ENCODE measurements at regions not wholly inside any gene's neighbourhood (a gene's known extent, or its start where the extent isn't known, plus 50 kb on each side); places are given as distances from the start of the nearest gene placed in this dataset.
A peak's percentile ranks its signal among the peaks of the same experiment; 100 is the strongest.
"Not testable (repeated sequence)": the region's sequence is repeated elsewhere in the genome, so short reads cannot be mapped to it uniquely, and the experiment has no call there.

DNA sequence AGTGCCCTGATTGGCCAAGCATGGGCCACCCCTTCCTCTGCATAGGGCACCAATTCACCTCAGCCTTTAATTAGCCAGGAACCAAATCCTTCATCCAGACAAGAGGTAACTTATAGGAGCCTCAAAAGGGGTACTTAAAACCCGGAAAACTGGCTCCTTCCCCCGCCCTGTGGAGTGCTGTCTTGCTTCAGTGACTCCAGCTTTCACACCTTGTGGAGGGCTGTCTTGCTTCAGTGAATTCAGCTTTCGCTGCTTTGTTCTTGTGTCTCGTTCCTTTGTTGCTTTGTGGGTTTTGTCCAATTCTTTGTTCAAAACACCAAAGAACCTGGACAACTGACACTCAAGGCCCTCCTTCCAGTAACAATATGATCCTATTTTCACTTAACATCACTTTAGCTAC, 82.2 kb upstream of the FRG1 start:
- H3K9ac ChIP-seq (ENCODE audit: low read depth in 1 of 2, low read length in 2 of 2) = no peak overlapping the region
- no peaks in the 10 kb centered on the region for H3K36me3 ChIP-seq (ENCODE audit: control insufficient read depth in 2 of 2, insufficient read depth in 2 of 2, low read length in 2 of 2)
- no peaks in the 10 kb centered on the region for H3K4me1 ChIP-seq (ENCODE audit: control insufficient read depth in 2 of 2, insufficient read depth in 2 of 2, low read length in 2 of 2)
- no peak overlapping the region for H3K27ac ChIP-seq (ENCODE audit: low read depth in 2 of 2, low read length in 2 of 2)
- no peak overlapping the region for H3K4me3 ChIP-seq (ENCODE audit: low read length in 2 of 2)
- no peaks in the 10 kb centered on the region for H3K27me3 ChIP-seq (ENCODE audit: control insufficient read depth in 2 of 2, insufficient read depth in 2 of 2, low read length in 2 of 2)
- peaks cover 0 to 3% of the 10 kb centered on the region in 2 donors for H3K9me3 ChIP-seq (ENCODE audit: control insufficient read depth in 2 of 2, low read length in 2 of 2)

DNA sequence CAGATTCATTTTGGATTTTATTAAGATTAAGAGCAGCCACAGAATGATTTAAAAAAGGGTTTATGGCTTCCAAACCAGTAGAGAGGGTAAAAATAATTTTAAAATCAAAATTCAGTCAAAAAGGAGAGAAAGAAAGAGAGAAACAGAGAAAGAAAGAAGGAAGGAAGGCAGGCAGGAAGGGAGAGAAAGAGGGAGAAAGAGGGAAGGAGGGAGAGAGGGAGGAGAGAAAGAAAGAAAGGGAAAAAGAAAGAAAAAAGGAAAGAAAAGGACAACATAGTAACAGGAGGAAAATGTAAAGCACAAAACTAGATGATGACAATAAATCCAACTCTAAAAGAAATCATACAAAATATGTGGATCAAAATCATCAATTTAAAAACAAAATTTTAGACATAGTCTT, 79.6 kb upstream of the FRG1 start:
- Histone ChIP-seq H3K27ac (ENCODE audit: low read depth in 2 of 2, low read length in 2 of 2) (no peak overlapping the region), H3K9me3 (ENCODE audit: control insufficient read depth in 2 of 2, low read length in 2 of 2) (peaks cover 0 to 3% of the 10 kb centered on the region in 2 donors), H3K27me3 (ENCODE audit: control insufficient read depth in 2 of 2, insufficient read depth in 2 of 2, low read length in 2 of 2) (no peaks in the 10 kb centered on the region), H3K4me1 (ENCODE audit: control insufficient read depth in 2 of 2, insufficient read depth in 2 of 2, low read length in 2 of 2) (no peaks in the 10 kb centered on the region), H3K36me3 (ENCODE audit: control insufficient read depth in 2 of 2, insufficient read depth in 2 of 2, low read length in 2 of 2) (no peaks in the 10 kb centered on the region), H3K4me3 (ENCODE audit: low read length in 2 of 2) (no peak overlapping the region), H3K9ac (ENCODE audit: low read depth in 1 of 2, low read length in 2 of 2) (no peak overlapping the region)

DNA sequence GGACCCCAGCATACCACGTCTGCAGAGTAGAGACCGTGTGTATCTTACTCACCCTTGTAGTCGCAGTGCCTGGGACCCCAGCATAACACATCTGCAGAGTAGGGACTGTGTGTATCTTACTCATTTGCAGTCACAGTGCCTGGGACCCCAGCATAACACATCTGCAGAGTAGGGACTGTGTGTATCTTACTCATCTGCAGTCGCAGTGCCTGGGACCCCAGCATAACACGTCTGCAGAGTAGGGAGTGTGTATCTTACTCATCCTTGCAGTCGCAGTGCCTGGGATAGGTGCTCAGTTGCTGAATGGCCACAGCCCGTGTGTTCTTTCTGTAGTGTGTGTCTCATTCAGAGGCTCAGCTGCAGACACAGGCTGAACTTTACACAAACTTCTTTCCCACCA, 71.4 kb upstream of the FRG1 start:
- Histone ChIP-seq H3K9me3 (ENCODE audit: control insufficient read depth in 2 of 2, low read length in 2 of 2) (no peaks in the 10 kb centered on the region), H3K4me3 (ENCODE audit: low read length in 2 of 2) (no peak overlapping the region), H3K36me3 (ENCODE audit: control insufficient read depth in 2 of 2, insufficient read depth in 2 of 2, low read length in 2 of 2) (no peaks in the 10 kb centered on the region), H3K9ac (ENCODE audit: low read depth in 1 of 2, low read length in 2 of 2) (no peak overlapping the region), H3K4me1 (ENCODE audit: control insufficient read depth in 2 of 2, insufficient read depth in 2 of 2, low read length in 2 of 2) (no peaks in the 10 kb centered on the region), H3K27ac (ENCODE audit: low read depth in 2 of 2, low read length in 2 of 2) (no peak overlapping the region), H3K27me3 (ENCODE audit: control insufficient read depth in 2 of 2, insufficient read depth in 2 of 2, low read length in 2 of 2) (no peaks in the 10 kb centered on the region)

DNA sequence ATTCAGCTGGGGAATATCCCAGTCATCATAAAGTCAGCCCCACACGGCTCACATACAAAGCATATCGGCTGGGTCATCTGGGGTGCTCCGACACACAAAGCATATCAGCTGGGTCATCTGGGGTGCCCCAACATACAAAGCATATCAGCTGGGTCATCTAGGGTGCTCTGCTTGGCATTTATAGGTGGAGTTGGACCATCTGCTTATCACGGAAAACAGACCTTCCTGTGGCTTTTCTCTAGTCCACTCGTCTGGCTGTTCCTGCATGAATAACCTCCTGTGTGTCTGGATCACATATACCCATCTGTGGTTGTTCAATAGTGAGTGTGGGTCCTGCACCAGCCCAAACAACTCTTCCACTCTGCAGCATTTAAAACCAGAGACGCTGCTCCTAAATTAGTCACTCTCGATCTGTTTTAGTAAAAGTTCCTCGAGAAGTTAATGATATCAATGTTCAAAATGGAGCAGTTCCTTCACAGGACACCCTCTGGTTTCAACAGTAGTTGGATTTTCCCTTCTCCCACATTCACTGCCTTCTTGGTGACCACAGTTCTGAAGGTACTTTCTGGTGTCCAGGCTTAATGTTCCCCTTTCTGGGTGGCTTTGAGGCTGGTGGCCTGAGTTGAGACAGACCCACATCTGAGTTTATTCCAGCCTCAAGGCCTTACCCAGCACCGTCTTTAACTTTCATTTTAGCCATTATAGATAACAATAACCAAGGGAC, 70.0 kb upstream of the FRG1 start:
- H3K27ac ChIP-seq (ENCODE audit: low read depth in 2 of 2, low read length in 2 of 2) = no peak overlapping the region
- H3K27me3 ChIP-seq (ENCODE audit: control insufficient read depth in 2 of 2, insufficient read depth in 2 of 2, low read length in 2 of 2) = no peaks in the 10 kb centered on the region
- H3K4me1 ChIP-seq (ENCODE audit: control insufficient read depth in 2 of 2, insufficient read depth in 2 of 2, low read length in 2 of 2) = no peaks in the 10 kb centered on the region
- H3K36me3 ChIP-seq (ENCODE audit: control insufficient read depth in 2 of 2, insufficient read depth in 2 of 2, low read length in 2 of 2) = no peaks in the 10 kb centered on the region
- no peaks in the 10 kb centered on the region for H3K9me3 ChIP-seq (ENCODE audit: control insufficient read depth in 2 of 2, low read length in 2 of 2)
- H3K9ac ChIP-seq (ENCODE audit: low read depth in 1 of 2, low read length in 2 of 2) = no peak overlapping the region
- H3K4me3 ChIP-seq (ENCODE audit: low read length in 2 of 2) = no peak overlapping the region

DNA sequence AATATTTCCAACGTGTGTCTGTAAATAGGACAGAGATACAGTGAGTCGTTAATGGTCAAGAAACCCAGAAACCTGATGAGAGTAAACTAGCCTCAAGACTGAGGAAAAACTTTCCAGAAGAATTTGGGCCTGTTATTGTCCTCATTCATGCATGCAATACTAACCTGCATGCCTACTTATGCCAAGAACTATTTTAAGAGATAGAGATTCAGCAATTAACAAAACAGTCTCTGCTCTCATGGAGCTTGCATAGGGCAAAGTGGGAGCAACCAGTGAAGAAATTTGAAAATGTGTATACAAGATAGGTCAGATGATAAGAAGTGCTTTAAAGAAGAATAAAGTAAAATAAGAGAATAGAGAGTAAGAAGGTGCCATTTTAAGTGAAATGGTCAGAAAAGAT, 66.1 kb upstream of the FRG1 start:
- no peaks in the 10 kb centered on the region for H3K36me3 ChIP-seq (ENCODE audit: control insufficient read depth in 2 of 2, insufficient read depth in 2 of 2, low read length in 2 of 2)
- H3K27ac ChIP-seq (ENCODE audit: low read depth in 2 of 2, low read length in 2 of 2) = no peak overlapping the region
- H3K27me3 ChIP-seq (ENCODE audit: control insufficient read depth in 2 of 2, insufficient read depth in 2 of 2, low read length in 2 of 2) = no peaks in the 10 kb centered on the region
- no peaks in the 10 kb centered on the region for H3K9me3 ChIP-seq (ENCODE audit: control insufficient read depth in 2 of 2, low read length in 2 of 2)
- H3K4me3 ChIP-seq (ENCODE audit: low read length in 2 of 2) = no peak overlapping the region
- H3K9ac ChIP-seq (ENCODE audit: low read depth in 1 of 2, low read length in 2 of 2) = no peak overlapping the region
- H3K4me1 ChIP-seq (ENCODE audit: control insufficient read depth in 2 of 2, insufficient read depth in 2 of 2, low read length in 2 of 2) = no peaks in the 10 kb centered on the region

DNA sequence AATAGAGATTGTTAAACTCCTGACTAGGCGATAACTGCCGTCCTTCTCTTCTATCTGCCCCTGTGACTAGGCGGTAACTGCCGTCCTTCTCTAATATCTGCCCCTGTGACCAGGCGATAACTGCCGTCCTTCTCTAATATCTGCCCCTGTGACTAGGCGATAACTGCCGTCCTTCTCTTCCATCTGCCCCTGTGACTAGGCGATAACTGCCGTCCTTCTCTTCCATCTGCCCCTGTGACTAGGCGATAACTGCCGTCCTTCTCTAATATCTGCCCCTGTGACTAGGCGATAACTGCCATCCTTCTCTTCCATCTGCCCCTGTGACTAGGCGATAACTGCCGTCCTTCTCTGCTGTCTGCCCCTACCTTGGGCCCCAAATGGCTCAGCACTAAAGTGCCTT, 59.5 kb upstream of the FRG1 start:
- H3K4me3 ChIP-seq (ENCODE audit: low read length in 2 of 2) = peak overlapping the region in 1 of 2 donors; percentile 23
- not testable (repeated sequence) for H3K27ac ChIP-seq (ENCODE audit: low read depth in 2 of 2, low read length in 2 of 2); H3K27me3 ChIP-seq (ENCODE audit: control insufficient read depth in 2 of 2, insufficient read depth in 2 of 2, low read length in 2 of 2); H3K9me3 ChIP-seq (ENCODE audit: control insufficient read depth in 2 of 2, low read length in 2 of 2); H3K9ac ChIP-seq (ENCODE audit: low read depth in 1 of 2, low read length in 2 of 2); H3K36me3 ChIP-seq (ENCODE audit: control insufficient read depth in 2 of 2, insufficient read depth in 2 of 2, low read length in 2 of 2); H3K4me1 ChIP-seq (ENCODE audit: control insufficient read depth in 2 of 2, insufficient read depth in 2 of 2, low read length in 2 of 2)

DNA sequence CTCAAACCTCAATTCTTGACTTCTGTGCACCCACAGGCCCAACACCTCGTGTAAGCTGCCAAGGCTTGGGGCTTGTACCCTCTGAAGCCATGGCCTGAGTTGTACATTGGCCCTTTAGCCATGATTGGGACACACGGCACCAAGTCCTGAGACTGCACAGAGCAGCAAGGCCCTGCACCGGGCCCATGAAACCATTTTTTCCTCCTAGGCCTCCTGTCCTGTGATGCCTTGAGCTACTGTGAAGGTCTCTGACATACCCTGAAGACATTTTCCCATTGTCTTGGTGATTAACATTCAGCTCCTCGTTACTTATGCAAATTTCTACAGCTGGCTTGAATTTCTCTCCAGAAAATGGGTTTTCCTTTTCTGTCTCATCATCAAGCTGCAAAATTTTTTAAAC, 52.3 kb upstream of the FRG1 start:
- H3K36me3 ChIP-seq (ENCODE audit: control insufficient read depth in 2 of 2, insufficient read depth in 2 of 2, low read length in 2 of 2); H3K4me1 ChIP-seq (ENCODE audit: control insufficient read depth in 2 of 2, insufficient read depth in 2 of 2, low read length in 2 of 2); H3K4me3 ChIP-seq (ENCODE audit: low read length in 2 of 2); H3K27ac ChIP-seq (ENCODE audit: low read depth in 2 of 2, low read length in 2 of 2); H3K9me3 ChIP-seq (ENCODE audit: control insufficient read depth in 2 of 2, low read length in 2 of 2); H3K27me3 ChIP-seq (ENCODE audit: control insufficient read depth in 2 of 2, insufficient read depth in 2 of 2, low read length in 2 of 2); H3K9ac ChIP-seq (ENCODE audit: low read depth in 1 of 2, low read length in 2 of 2): not testable (repeated sequence)

Measured in mucosa of rectum (tissue), 2 donors.